B cell (primary cell): ENCODE measurements at regions not wholly inside any gene's neighbourhood (a gene's known extent, or its start where the extent isn't known, plus 50 kb on each side); places are given as distances from the start of the nearest gene placed in this dataset.

Source experiments
- ATAC-seq: fragments of 200-7000 bp; cut with Tn5 transposase; one replicate; pipeline ENCODE4 v1.10.0; 2021; ENCODE audit warnings: low read depth, mild to moderate bottlenecking, moderate number of reproducible peaks, moderate library complexity
- CTCF ChIA-PET: fragments of 350-600 bp; sonication (Branson Sonifier 250); formaldehyde crosslinking; loops from one replicate; lab custom pipeline; 2021; ENCODE audit warnings: antibody characterized with exemption, inconsistent platforms; lab: Charles Lee
- POLR2A ChIA-PET: fragments of 350-600 bp; sonication (Branson Sonifier 250); formaldehyde crosslinking; loops from one replicate; lab custom pipeline; 2021; ENCODE audit warnings: antibody characterized with exemption; lab: Charles Lee
- DNase-seq: peaks from one replicate; pipeline ENCODE4 v3.0.0; 2013
- H2AFZ ChIP-seq: 2 replicates; pipeline ENCODE4 v1.6.1; 2012; ENCODE audit warnings: mild to moderate bottlenecking, low read depth, low read length; ENCODE audit not compliant: insufficient read depth, poor library complexity, severe bottlenecking
- H3K27ac ChIP-seq, 2 donors: 1 replicate in 1 of 2; 2 replicates in 1 of 2; pipeline ENCODE4 v1.5.1; 2012 to 2013; ENCODE audit warnings: low read length in 2 of 2, mild to moderate bottlenecking in 2 of 2, moderate library complexity in 1 of 2
- H3K27me3 ChIP-seq, 4 experiments: fragments of 200-600 bp in 1 of 4; sonication (generic) in 1 of 4; replicated peaks in 1 of 4; 1 replicate in 2 of 4; 2 replicates in 2 of 4; pipeline versions ENCODE4 v1.6.1 to v1.7.0; 2013 to 2016; ENCODE audit warnings: low read length in 3 of 4, mild to moderate bottlenecking in 2 of 4, mixed read lengths in 1 of 4, moderate library complexity in 1 of 4; ENCODE audit not compliant: insufficient read depth in 4 of 4, control insufficient read depth in 3 of 4; ENCODE audit errors: control extremely low read depth in 1 of 4
- H3K36me3 ChIP-seq, 2 experiments: replicated peaks in 1 of 2; 1 replicate in 1 of 2; 2 replicates in 1 of 2; pipeline versions ENCODE4 v1.6.1 to v1.7.1; 2013; ENCODE audit warnings: low read length in 1 of 2; ENCODE audit not compliant: insufficient read depth in 2 of 2, control insufficient read depth in 1 of 2; ENCODE audit errors: control extremely low read depth in 1 of 2, extremely low read depth in 1 of 2
- H3K4me1 ChIP-seq, 2 donors: fragments of 200-600 bp in 1 of 2; sonication (generic) in 1 of 2; 1 replicate in 1 of 2; 2 replicates in 1 of 2; pipeline versions ENCODE4 v1.5.1 to v1.6.1; 2013 to 2017; ENCODE audit warnings: low read length in 2 of 2; ENCODE audit not compliant: control insufficient read depth in 2 of 2, insufficient read depth in 2 of 2
- H3K4me2 ChIP-seq: replicated peaks from 2 replicates; pipeline ENCODE3; 2012; ENCODE audit warnings: mild to moderate bottlenecking, low read depth, low read length; ENCODE audit not compliant: poor library complexity, severe bottlenecking
- H3K4me3 ChIP-seq, 5 experiments: fragments of 200-600 bp in 1 of 5; sonication (generic) in 1 of 5; 1 replicate in 3 of 5; 2 replicates in 2 of 5; pipeline versions ENCODE4 v1.5.1 to v1.7.0; 2011 to 2016; ENCODE audit warnings: low read length in 4 of 5, mild to moderate bottlenecking in 4 of 5, low read depth in 2 of 5, control low read depth in 1 of 5, moderate library complexity in 1 of 5; ENCODE audit not compliant: insufficient read depth in 1 of 5; ENCODE audit errors: control extremely low read depth in 1 of 5, extremely low read depth in 1 of 5
- H3K79me2 ChIP-seq: fragments of 200-600 bp; sonication (generic); one replicate; pipeline ENCODE4 v1.6.0; 2016; ENCODE audit warnings: low read length; ENCODE audit not compliant: control insufficient read depth, insufficient read depth
- H3K9ac ChIP-seq: fragments of 200-600 bp; sonication (generic); 2 replicates; pipeline ENCODE4 v1.6.1; 2017; ENCODE audit warnings: mild to moderate bottlenecking, low read length, moderate library complexity
- H3K9me3 ChIP-seq, 3 donors: one replicate each; pipeline versions ENCODE4 v1.6.1 to v1.7.1; 2013; ENCODE audit warnings: low read length in 2 of 3; ENCODE audit not compliant: control insufficient read depth in 2 of 3, insufficient read depth in 1 of 3; ENCODE audit errors: control extremely low read depth in 1 of 3
- H4K20me1 ChIP-seq: 2 replicates; pipeline ENCODE4 v1.6.0; 2012; ENCODE audit warnings: mild to moderate bottlenecking, low read length; ENCODE audit not compliant: insufficient read depth, control insufficient read depth, poor library complexity, severe bottlenecking
- H3K27ac Mint-ChIP-seq: one replicate; pipeline ENCODE4 v1.8.0; 2021; ENCODE audit warnings: mixed read lengths
- H3K27me3 Mint-ChIP-seq: one replicate; pipeline ENCODE4 v1.8.0; 2021; ENCODE audit warnings: mixed read lengths
- H3K4me1 Mint-ChIP-seq: one replicate; pipeline ENCODE4 v1.8.0; 2021; ENCODE audit warnings: mixed read lengths
- H3K4me3 Mint-ChIP-seq: one replicate; pipeline ENCODE4 v1.8.0; 2021; ENCODE audit warnings: mixed read lengths
- H3K9me3 Mint-ChIP-seq: one replicate; pipeline ENCODE4 v1.8.0; 2022; ENCODE audit warnings: mixed read lengths; ENCODE audit not compliant: insufficient read depth
- CTCF ChIP-seq: fragments of 200-600 bp; IDR thresholded peaks from one replicate; pipeline ENCODE4 v1.8.0; 2022; ENCODE audit warnings: antibody characterized with exemption, mild to moderate bottlenecking
- EZH2 ChIP-seq: IDR thresholded peaks from 2 replicates; pipeline ENCODE4 v1.6.1; 2012; ENCODE audit warnings: borderline replicate concordance, low read depth, mild to moderate bottlenecking, moderate library complexity, low read length; ENCODE audit not compliant: insufficient read depth, poor library complexity, severe bottlenecking
- WGBS: methylation state at CpG from one replicate; pipeline ENCODE4 v1.1.5; 2013; ENCODE audit warnings: missing lambda C conversion rate; ENCODE audit not compliant: insufficient coverage; 5-methylcytosine and 5-hydroxymethylcytosine counted together
- intact Hi-C: fragments of 100-400 bp; cut with micrococcal nuclease; formaldehyde crosslinking; loops from one replicate; pipeline ENCODE4 v1.10.0; 2022

- no peak overlapping the region for H3K9ac ChIP-seq
- POLR2A ChIA-PET = no interaction called here
- H3K9me3 Mint-ChIP-seq = no peaks in the 10 kb centered on the region
- no peaks in the 10 kb centered on the region for H3K4me1 ChIP-seq
- no peak overlapping the region for H3K4me3 Mint-ChIP-seq
- no peaks in the 10 kb centered on the region for H3K36me3 ChIP-seq
- no peak for TF ChIP-seq EZH2
- no peak for TF ChIP-seq CTCF
- H2AFZ ChIP-seq = no peak overlapping the region
- no peak overlapping the region for H3K4me2 ChIP-seq
- DNase-seq (no peak), ATAC-seq (no peak)
- no peaks in the 10 kb centered on the region for H3K79me2 ChIP-seq
- H3K27me3 Mint-ChIP-seq = no peaks in the 10 kb centered on the region
- no peaks in the 10 kb centered on the region for H3K9me3 ChIP-seq
- no peak overlapping the region for H3K27ac Mint-ChIP-seq
- CTCF ChIA-PET = no interaction called here
- intact Hi-C loops = no loop called here
- 77% methylated on average over 4 of the region's 4 CpGs for WGBS
- no peaks in the 10 kb centered on the region for H3K4me1 Mint-ChIP-seq
- no peaks in the 10 kb centered on the region for H4K20me1 ChIP-seq
- H3K27ac ChIP-seq = no peak overlapping the region
- no peaks in the 10 kb centered on the region for H3K27me3 ChIP-seq
- H3K4me3 ChIP-seq = no peak overlapping the region
These were observed 175.3 kb downstream of the C11orf87 start for GRCh38 chr11:109597336-109597735.

- Histone ChIP-seq H3K27ac (no peak overlapping the region), H3K9ac (no peak overlapping the region), H3K4me2 (no peak overlapping the region), H3K4me1 (no peaks in the 10 kb centered on the region), H3K79me2 (no peaks in the 10 kb centered on the region), H3K27me3 (no peaks in the 10 kb centered on the region), H3K4me3 (no peak overlapping the region), H4K20me1 (no peaks in the 10 kb centered on the region), H3K36me3 (no peaks in the 10 kb centered on the region), H2AFZ (no peak overlapping the region), H3K9me3 (no peaks in the 10 kb centered on the region)
- Mint-ChIP-seq H3K4me1 (no peaks in the 10 kb centered on the region), H3K4me3 (no peak overlapping the region), H3K9me3 (no peaks in the 10 kb centered on the region), H3K27me3 (no peaks in the 10 kb centered on the region), H3K27ac (no peak overlapping the region)
- TF ChIP-seq EZH2 = no peak
- no peak for TF ChIP-seq CTCF
- intact Hi-C loops = no loop called here
- ChIA-PET POLR2A (no interaction called here), CTCF (no interaction called here)
- ATAC-seq (no peak), DNase-seq (no peak)
- WGBS = 92% methylated on average over 3 of the region's 3 CpGs
These were observed 182.8 kb downstream of the C11orf87 start for GRCh38 chr11:109604481-109605400.
